Stimulated activated CD4-positive, alpha-beta T cell treated with anti-CD3 and anti-CD28 coated beads, TNF-alpha, amount 100 ng/mL, for 4 hours (primary cell): ENCODE measurements at regions not wholly inside any gene's neighbourhood (a gene's known extent, or its start where the extent isn't known, plus 50 kb on each side); places are given as distances from the start of the nearest gene placed in this dataset.
"Not testable (repeated sequence)": the region's sequence is repeated elsewhere in the genome, so short reads cannot be mapped to it uniquely, and the experiment has no call there.

Source experiments
- DNase-seq, 3 experiments: peaks; one replicate each; pipeline ENCODE4 v3.0.0-alpha.2; 2020; ENCODE audit warnings: low read depth in 3 of 3

DNA sequence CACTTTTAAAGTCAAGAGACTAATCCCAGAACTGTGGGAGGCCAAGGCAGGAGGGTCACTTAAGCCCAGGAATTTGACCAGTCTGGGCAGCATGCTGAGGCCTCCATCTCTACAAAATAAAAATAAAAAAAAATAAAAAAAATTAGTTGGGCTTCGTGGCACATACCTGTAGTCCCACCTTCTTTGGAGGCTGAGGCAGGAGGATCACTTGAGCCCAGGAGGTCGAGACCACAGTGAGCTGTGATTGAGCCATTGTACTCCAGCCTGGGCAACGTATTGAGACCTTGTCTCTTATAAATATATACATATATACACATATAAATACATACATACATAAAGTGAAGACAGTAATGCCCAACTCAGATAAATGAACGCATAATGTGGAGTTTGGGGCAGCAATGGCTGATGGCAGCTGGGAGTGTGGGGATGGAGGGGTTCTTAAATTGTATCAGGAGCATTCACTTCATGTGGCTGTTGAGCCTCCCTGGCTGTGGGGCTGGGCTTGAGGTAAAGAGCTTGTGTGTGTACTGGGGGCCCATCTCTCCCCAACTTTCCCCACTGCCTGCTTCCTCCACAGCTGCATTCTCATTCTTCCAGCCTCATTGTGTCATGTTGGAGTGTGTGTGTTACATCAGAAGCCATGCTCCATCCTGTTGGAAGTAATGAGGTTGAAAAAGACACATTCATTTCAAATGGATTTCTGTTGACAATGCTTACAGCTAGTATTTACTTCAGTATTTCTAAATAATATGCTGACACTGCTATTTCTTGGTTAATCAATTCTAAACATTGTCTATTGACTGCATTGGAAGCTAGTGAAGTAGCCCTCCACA, 96.5 kb upstream of the HS6ST1 start:
- no peak for DNase-seq

DNA sequence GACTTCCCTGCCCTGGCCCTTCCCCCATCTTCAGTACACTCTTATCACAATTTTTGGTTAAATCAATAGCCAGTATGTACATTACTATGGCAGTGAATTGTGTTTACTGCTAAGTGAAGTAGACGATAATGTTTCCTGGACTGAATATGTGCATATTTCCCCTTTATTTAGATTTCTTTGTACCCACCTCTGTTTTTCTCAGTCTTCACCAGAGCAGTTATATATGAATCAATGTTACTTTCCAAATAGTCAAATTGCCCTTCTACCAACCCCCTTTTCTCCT, 97.1 kb upstream of the HS6ST1 start:
- no peak for DNase-seq

DNA sequence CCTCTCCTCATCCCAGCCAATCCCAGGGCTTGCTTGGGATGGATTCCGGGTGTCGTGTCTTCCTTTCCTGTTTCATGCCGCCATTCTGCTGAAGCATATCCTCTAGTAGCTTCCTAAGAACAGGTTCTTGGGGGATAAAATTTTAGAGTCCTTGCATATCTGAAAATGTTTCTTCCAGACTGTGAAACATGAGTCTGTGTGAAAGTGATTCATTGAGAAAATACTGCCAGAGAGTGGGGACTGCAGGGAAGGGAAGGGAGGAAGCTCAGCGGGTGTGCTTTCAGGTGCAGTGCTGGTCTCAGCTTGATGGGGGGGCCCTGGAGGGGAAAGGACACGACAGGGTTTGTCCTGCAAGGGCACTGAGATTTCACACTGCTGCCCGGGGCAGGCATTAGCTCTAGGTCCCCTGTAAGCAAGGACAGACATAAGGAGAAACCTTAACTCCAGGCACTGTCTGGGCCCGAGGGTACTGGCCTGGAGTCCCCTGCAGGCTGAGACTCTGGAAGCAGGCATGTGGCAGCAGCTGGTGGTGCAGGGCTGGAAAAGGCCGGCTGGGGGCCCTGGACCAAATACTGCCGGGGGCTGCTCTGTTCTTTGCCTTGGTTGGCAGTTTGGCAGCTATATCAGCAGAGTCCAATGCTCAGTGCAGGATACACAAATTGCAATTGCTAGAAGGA, 97.6 kb upstream of the HS6ST1 start:
- DNase-seq = no peak

DNA sequence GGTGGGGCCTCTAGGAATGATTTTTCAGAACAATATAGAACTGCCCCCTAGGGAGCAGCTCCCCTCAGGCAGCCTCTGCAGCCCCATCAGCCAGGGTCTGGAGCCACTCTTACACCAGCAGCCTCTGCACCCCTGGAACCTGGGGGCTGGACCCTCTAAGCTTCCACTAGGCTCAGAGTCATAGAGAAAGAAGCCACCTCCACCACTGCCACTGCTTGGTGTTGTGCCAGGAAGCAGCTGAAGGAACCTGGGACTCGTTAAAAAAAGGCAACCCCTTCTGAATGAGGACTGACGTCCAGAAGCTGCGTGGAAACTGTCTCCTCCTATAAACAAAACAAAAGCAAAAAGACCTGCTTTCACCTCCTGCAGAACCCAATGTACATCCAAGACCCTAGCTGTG, 98.1 kb upstream of the HS6ST1 start:
- no peak for DNase-seq

DNA sequence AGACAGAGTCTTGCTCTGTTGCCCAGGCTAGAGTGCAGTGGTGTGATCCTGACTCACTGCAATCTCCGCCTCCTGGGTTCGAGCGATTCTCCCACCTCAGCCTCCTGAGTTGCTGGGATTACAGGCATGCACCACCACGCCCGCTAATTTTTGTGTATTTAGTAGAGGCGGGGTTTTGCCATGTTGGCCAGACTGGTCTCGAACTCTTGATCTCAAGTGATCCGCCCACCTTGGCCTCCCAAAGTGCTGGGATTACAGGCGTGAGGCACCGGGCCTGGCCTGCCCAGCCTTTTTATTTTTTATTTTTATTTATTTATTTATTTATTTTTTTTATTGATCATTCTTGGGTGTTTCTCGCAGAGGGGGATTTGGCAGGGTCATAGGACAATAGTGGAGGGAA, 98.6 kb upstream of the HS6ST1 start:
- not testable (repeated sequence) for DNase-seq

GRCh38 chr2:128420131-128420530, 101.5 kb upstream of the HS6ST1 start:
- DNase-seq = no peak

- DNase-seq = no peak
These were observed 102.1 kb upstream of the HS6ST1 start for GRCh38 chr2:128420776-128421175.

DNA sequence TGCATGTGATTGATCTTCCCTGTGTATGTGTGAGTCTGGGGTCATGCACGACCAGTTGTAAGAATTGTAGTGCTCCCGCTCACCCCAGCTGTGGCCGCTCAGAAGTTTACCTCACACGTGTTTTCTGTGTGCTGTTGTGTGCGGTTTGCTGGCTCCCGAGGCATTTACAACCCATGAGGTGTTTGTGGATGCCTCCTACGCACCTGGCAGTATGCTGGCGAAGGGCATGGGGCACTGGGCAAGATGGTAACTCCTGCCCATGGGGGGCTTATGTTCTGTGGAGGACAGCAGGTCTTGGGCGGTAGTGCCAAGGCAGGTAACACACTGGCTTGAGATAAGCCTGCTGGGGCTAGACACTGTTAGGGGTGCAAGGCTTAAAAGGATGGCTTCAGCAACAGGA, 102.6 kb upstream of the HS6ST1 start:
- no peak for DNase-seq

- no peak for DNase-seq
These were observed 103.2 kb upstream of the HS6ST1 start for GRCh38 chr2:128421861-128422311.

DNA sequence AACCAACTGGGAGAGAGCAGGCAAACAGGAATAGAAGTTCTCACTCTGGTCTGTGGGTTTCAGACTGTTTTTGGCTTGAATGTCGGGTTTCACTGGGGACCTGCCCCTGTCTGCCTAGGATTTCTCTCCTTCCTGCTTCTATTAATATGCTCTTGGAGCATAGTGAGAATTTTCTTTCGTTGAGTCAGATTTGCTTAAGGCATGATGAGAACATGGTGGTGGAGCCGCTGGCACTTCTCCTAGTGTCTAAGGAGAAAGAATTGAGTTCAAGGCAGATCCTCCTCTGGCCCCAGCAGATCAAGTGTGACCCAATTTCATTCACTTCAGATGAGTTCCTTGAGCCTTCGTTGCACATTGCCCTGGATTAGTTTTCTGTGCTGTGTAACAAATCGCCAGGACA, 103.9 kb upstream of the HS6ST1 start:
- no peak for DNase-seq

- DNase-seq = no peak
These were observed 105.1 kb upstream of the HS6ST1 start for GRCh38 chr2:128423788-128424165.

GRCh38 chr2:128424406-128425171, 105.9 kb upstream of the HS6ST1 start:
- DNase-seq = no peak

DNA sequence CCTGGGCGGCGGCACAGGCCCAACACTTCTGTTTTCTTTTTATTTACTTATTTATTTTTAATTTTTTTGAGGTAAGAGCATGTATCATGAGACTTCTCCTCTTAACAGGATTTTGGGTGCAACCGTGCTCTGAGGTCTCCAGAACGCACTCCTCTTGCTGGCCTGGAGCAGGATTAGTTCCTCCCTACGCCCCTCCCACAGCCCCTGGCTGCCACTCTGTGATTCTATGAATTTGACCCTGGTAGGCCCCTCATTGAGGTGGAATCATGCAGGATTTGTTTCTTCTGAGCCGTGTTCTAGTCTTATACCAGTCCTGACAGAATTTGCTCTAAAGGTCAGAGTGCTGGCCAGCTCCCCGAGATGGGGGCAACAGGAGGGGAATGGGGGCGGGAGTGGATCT, 106.5 kb upstream of the HS6ST1 start:
- DNase-seq = no peak

DNA sequence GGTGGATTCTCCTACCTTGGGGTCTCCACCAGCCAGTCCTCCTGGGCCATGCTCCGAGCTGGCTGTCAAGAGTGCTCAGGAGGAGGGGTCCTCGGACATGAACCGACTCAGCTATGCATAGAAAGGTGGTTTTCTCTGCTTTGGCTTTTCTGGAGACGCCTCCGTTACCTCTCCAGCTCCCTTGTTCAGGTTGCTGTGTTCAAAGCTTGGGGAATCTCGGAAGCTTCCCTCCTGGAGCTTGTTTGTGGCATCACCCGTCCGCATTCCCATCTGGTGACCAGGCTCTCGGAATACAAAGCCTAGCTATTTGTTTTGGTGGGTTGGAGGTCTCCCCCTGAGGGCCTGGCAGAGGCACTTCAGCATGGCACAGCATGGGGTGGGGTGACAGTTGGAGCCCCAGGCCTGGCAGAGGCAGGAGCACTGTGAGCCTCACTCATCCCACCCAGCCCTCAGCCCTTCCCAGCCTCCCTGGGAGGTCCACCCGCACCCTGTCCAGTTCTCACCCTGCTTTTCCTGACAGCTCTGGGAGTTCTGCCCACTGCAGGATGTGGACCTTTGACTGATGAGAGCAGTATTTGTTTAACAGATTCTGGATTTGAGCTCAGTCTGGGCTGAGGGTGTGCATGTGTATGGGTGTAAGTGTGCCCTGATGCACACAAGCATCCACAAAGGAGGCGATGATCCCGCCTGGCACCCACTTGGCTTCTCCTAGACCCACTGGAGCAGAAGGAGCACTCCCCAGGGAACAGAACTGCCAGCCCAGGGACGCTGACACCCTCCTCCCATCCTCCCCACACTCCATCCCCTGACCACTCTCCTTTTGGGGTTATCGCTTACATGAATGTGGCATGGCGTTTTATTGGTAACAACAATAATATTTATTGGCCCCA, 107.3 kb upstream of the HS6ST1 start:
- no peak for DNase-seq

DNA sequence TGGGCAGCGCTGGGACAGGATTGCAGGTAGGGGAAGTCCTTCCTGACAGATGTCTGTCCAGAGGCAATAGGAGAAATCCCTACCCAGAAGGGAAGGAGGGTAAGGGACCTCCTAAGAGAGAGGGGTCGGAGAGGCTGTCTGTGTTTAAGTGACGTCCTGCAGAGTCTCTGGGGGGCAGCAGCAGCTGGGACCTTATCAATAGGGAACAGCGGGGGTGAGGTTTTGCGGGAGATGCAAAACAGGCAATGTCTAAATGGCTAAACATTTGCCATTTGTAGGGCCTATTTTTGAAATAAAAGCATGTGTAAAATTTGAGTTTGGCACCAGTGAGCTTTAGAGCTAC, 108.7 kb upstream of the HS6ST1 start:
- no peak for DNase-seq

DNA sequence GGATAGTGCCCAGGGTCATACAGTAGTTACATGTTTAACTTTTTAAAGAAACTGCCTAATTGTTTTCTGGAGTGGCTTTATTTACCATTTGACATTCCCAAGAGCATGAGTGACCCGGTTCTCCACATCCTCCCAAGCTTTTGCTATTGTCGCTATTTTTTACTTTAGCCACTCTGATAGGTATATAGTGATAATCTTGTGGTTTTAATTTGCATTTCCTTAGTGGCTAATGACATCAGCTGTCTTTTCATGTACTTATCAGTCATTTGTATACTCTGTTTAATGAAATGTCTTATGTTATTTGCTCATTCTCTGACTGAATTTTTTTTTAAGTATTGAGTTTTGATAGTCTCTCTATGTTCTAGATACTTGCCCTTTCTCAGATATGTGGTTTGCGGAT, 109.7 kb upstream of the HS6ST1 start:
- no peak for DNase-seq

- DNase-seq = no peak
These were observed 113.8 kb upstream of the HS6ST1 start for GRCh38 chr2:128432423-128432822.

DNA sequence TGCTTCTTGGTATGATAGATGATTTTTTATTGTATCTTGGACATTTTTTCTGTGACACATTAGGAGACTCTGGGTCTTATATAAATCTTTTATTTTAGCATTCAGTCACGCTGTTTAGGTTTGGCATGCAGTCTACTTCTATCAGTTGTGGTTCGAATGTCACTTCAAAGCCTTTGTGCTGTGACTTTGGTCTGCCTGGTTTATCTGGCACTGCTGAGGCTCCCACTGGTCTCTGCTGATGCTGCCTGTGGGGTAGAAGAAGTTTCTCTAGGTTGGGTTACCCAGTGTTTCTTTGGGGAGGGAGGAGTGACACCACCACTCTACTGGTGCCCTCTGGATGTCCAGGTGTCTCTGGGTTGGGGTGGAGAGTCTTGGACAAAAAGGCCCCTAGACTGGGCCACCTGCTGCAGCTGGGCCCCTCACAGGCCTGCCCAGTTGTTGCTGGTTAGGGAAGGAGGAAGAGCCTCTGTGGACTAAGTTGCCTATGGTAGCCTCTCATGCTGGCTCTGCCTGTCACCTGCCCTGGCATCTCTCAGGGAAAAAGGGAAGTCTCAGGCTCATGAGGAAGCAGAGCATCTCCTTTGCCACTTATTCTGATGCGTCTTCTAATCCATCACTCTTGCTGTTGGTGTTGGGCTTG, 115.4 kb upstream of the HS6ST1 start:
- DNase-seq = no peak

DNA sequence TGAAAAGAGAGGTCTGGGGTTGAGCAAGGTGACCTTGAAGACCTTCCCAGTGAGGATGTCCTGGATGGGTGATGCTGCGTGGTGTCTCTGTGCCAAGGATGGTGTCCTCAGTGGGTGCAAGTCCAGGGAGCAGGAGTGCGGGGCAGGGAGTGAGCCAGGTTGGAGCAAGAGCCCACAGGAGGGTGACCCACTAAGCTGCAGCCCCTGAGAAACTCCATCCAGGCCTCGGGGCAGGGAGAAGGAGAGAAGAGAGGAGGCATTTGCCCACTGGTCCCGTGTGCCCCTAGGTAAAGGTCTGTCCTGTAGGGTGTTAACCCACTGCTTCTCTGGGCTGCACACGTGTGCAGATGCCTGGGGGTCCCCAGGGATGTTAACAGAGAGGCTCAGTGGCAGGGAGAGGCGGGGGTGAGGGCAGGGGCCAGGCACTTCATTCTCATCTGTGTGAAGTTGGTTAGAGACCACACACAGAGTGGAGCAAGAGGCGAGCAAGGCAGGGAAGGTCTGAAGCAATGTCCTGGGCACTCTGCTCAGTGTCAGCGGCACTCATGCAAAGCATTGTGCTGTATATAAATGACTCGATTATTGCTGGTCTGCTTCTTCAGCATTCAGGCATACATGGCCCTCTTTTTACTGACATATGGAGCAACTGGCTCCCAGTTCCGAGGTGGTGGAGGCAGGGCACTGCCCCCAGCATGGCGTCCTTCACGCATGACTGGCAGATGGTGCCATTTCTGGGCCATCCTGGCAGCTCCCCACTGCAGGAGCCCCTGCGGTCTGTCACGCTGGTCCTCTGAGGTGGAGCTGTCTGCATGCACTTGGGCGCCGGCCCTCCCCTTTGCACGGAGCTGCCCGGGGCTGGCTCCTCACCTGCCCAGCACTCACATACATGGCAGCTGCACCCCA, 117.2 kb upstream of the HS6ST1 start:
- no peak for DNase-seq

DNA sequence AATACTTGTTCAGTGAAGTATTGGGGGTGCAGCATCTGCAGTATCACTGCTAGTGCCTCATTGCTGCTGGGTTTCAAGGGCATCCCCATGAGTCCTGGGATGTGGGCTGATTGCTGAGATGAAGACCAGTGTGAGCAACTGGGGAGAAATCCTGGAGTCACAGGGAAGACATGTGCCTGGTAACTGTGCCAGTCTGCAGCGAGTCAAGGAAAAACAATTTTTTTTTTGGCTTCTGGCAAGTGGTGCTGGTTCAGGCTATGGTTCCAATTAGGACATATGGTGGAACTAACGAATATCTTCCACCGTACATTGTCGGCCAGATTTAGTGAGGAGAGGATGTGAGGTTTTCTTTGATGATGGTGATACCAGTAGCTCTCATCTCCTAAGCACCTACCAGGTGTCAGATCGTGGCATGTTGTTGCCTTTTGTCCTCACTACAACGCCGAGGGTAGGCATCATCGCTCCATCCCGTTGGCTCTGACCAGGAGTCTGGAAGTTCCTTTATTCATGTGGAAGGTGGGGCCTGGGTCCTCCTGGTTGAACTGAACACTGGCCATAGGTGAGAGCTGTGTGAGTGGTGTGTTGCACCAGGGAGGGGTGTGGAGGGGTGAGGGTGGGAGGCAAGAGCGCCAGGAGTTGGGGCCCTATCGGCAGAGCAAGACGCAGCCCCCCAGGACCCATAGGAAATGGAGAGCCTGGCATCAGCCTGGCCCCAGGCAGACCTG, 118.0 kb upstream of the HS6ST1 start:
- no peak for DNase-seq
